HAP-1 (cell line): ENCODE measurements at regions not wholly inside any gene's neighbourhood (a gene's known extent, or its start where the extent isn't known, plus 50 kb on each side); places are given as distances from the start of the nearest gene placed in this dataset.

Experiments
- DNase-seq, 2 experiments: peaks; one replicate each; pipeline ENCODE4 v3.0.0-alpha.2; 2016 to 2020; ENCODE audit warnings: low spot score in 2 of 2
- H3K27me3 ChIP-seq: fragments of 250-450 bp; sonication (Bioruptor Pico); 2 replicates; pipeline ENCODE4 v1.5.1; 2020; ENCODE audit warnings: low read depth, mild to moderate bottlenecking, moderate library complexity
- H3K36me3 ChIP-seq: fragments of 250-450 bp; sonication (Bioruptor Pico); replicated peaks from 2 replicates; pipeline ENCODE4 v1.5.1; 2020; ENCODE audit warnings: mild to moderate bottlenecking
- H3K4me1 ChIP-seq: fragments of 250-450 bp; sonication (Bioruptor Pico); 2 replicates; pipeline ENCODE4 v1.5.1; 2020; ENCODE audit warnings: mild to moderate bottlenecking
- H3K4me3 ChIP-seq: fragments of 250-450 bp; sonication (Bioruptor Pico); 2 replicates; pipeline ENCODE4 v1.5.1; 2020; ENCODE audit warnings: mild to moderate bottlenecking, moderate library complexity
- H3K9me3 ChIP-seq: fragments of 250-450 bp; sonication (Bioruptor Pico); 2 replicates; pipeline ENCODE4 v1.5.1; 2020; ENCODE audit warnings: mild to moderate bottlenecking, moderate library complexity
- in situ Hi-C: fragments of 300-500 bp; cut with MboI; formaldehyde crosslinking; loops from 3 replicates; pipeline ENCODE4 v1.14.3; 2020; ENCODE audit warnings: low sequenced_read_pairs, inconsistent platforms, mixed read lengths

- no peaks in the 10 kb centered on the region for H3K4me1 ChIP-seq
- H3K27me3 ChIP-seq, result no peaks in the 10 kb centered on the region
- H3K9me3 ChIP-seq, result no peaks in the 10 kb centered on the region
- DNase-seq, result no peak
- in situ Hi-C loops, result no loop called here
- no peaks in the 10 kb centered on the region for H3K36me3 ChIP-seq
- H3K4me3 ChIP-seq, result no peak overlapping the region
Measured at GRCh38 chr16:5649762-5650743, 552.5 kb upstream of the EEF2KMT start.

- Histone ChIP-seq H3K4me1 (no peaks in the 10 kb centered on the region), H3K4me3 (no peak overlapping the region), H3K27me3 (no peaks in the 10 kb centered on the region), H3K36me3 (no peaks in the 10 kb centered on the region), H3K9me3 (no peaks in the 10 kb centered on the region)
- in situ Hi-C loops, result no loop called here
- DNase-seq, result no peak
Measured at GRCh38 chr16:5647051-5647450, 549.5 kb upstream of the EEF2KMT start.

GRCh38 chr16:5643855-5644531 is 546.4 kb upstream of the EEF2KMT start:
- no peak for DNase-seq
- Histone ChIP-seq H3K27me3 (no peaks in the 10 kb centered on the region), H3K4me3 (no peak overlapping the region), H3K36me3 (no peaks in the 10 kb centered on the region), H3K9me3 (no peaks in the 10 kb centered on the region), H3K4me1 (no peaks in the 10 kb centered on the region)
- in situ Hi-C loops, result no loop called here

GRCh38 chr16:5642436-5642835 is 544.8 kb upstream of the EEF2KMT start:
- in situ Hi-C loops, result no loop called here
- no peak overlapping the region for H3K4me3 ChIP-seq
- no peaks in the 10 kb centered on the region for H3K4me1 ChIP-seq
- H3K36me3 ChIP-seq, result no peaks in the 10 kb centered on the region
- H3K9me3 ChIP-seq, result no peaks in the 10 kb centered on the region
- no peaks in the 10 kb centered on the region for H3K27me3 ChIP-seq
- no peak for DNase-seq

GRCh38 chr16:5642011-5642410 is 544.4 kb upstream of the EEF2KMT start:
- Histone ChIP-seq H3K27me3 (no peaks in the 10 kb centered on the region), H3K9me3 (no peaks in the 10 kb centered on the region)
- in situ Hi-C loops, result no loop called here

GRCh38 chr16:5640883-5641282 is 543.3 kb upstream of the EEF2KMT start:
- H3K4me3 ChIP-seq, result no peak overlapping the region
- H3K27me3 ChIP-seq, result no peaks in the 10 kb centered on the region
- in situ Hi-C loops, result no loop called here
- DNase-seq, result no peak
- no peaks in the 10 kb centered on the region for H3K4me1 ChIP-seq
- no peaks in the 10 kb centered on the region for H3K9me3 ChIP-seq
- no peaks in the 10 kb centered on the region for H3K36me3 ChIP-seq

More at GRCh38 chr16:5642011-5642410, 544.4 kb upstream of the EEF2KMT start:
- Histone ChIP-seq H3K36me3 (no peaks in the 10 kb centered on the region), H3K4me3 (no peak overlapping the region), H3K4me1 (no peaks in the 10 kb centered on the region)
- no peak for DNase-seq

- in situ Hi-C loops, result no loop called here
- Histone ChIP-seq H3K36me3 (no peaks in the 10 kb centered on the region), H3K27me3 (no peaks in the 10 kb centered on the region), H3K4me1 (no peaks in the 10 kb centered on the region), H3K9me3 (no peaks in the 10 kb centered on the region), H3K4me3 (no peak overlapping the region)
- no peak for DNase-seq
Measured at GRCh38 chr16:5639531-5639930, 541.9 kb upstream of the EEF2KMT start.

GRCh38 chr16:5635331-5635730 is 537.7 kb upstream of the EEF2KMT start:
- no peak for DNase-seq
- in situ Hi-C loops, result no loop called here
- no peaks in the 10 kb centered on the region for H3K36me3 ChIP-seq
- H3K27me3 ChIP-seq, result no peaks in the 10 kb centered on the region
- H3K4me3 ChIP-seq, result no peak overlapping the region
- H3K4me1 ChIP-seq, result no peaks in the 10 kb centered on the region
- H3K9me3 ChIP-seq, result no peaks in the 10 kb centered on the region

GRCh38 chr16:5634666-5635180 is 537.1 kb upstream of the EEF2KMT start:
- in situ Hi-C loops, result no loop called here
- no peak for DNase-seq

GRCh38 chr16:5633845-5634440 is 536.3 kb upstream of the EEF2KMT start:
- Histone ChIP-seq H3K27me3 (no peaks in the 10 kb centered on the region), H3K4me3 (no peak overlapping the region), H3K36me3 (no peaks in the 10 kb centered on the region), H3K9me3 (no peaks in the 10 kb centered on the region), H3K4me1 (no peaks in the 10 kb centered on the region)
- DNase-seq, result no peak
- in situ Hi-C loops, result no loop called here

More at GRCh38 chr16:5634666-5635180, 537.1 kb upstream of the EEF2KMT start:
- Histone ChIP-seq H3K36me3 (no peaks in the 10 kb centered on the region), H3K4me3 (no peak overlapping the region), H3K4me1 (no peaks in the 10 kb centered on the region), H3K9me3 (no peaks in the 10 kb centered on the region), H3K27me3 (no peaks in the 10 kb centered on the region)

GRCh38 chr16:5622234-5622884 is 524.8 kb upstream of the EEF2KMT start:
- Histone ChIP-seq H3K4me3 (no peak overlapping the region), H3K4me1 (no peaks in the 10 kb centered on the region), H3K9me3 (no peaks in the 10 kb centered on the region), H3K27me3 (no peaks in the 10 kb centered on the region), H3K36me3 (no peaks in the 10 kb centered on the region)
- in situ Hi-C loops, result loop anchor here (25.0 kb wide), 1 partner anchor 385 kb away; no protein-coding TSS in a partner anchor
- no peak for DNase-seq

GRCh38 chr16:5621826-5622225 is 524.2 kb upstream of the EEF2KMT start:
- H3K9me3 ChIP-seq, result no peaks in the 10 kb centered on the region
- in situ Hi-C loops, result loop anchor here (25.0 kb wide), 1 partner anchor 385 kb away; no protein-coding TSS in a partner anchor

GRCh38 chr16:5619304-5619703 is 521.7 kb upstream of the EEF2KMT start:
- Histone ChIP-seq H3K9me3 (no peaks in the 10 kb centered on the region), H3K27me3 (no peaks in the 10 kb centered on the region), H3K4me1 (no peaks in the 10 kb centered on the region), H3K4me3 (no peak overlapping the region), H3K36me3 (no peaks in the 10 kb centered on the region)
- in situ Hi-C loops, result loop anchor here (25.0 kb wide), 1 partner anchor 382 kb away; no protein-coding TSS in a partner anchor
- DNase-seq, result no peak

More at GRCh38 chr16:5621826-5622225, 524.2 kb upstream of the EEF2KMT start:
- H3K4me1 ChIP-seq, result no peaks in the 10 kb centered on the region
- H3K27me3 ChIP-seq, result no peaks in the 10 kb centered on the region
- DNase-seq, result no peak
- no peak overlapping the region for H3K4me3 ChIP-seq
- H3K36me3 ChIP-seq, result no peaks in the 10 kb centered on the region
